NCI-H2171 (cell line): ENCODE measurements at regions not wholly inside any gene's neighbourhood (a gene's known extent, or its start where the extent isn't known, plus 50 kb on each side); places are given as distances from the start of the nearest gene placed in this dataset.
"Not testable (repeated sequence)": the region's sequence is repeated elsewhere in the genome, so short reads cannot be mapped to it uniquely, and the experiment has no call there.

Experiments used
- DNase-seq: peaks from one replicate; lab custom pipeline; 2025; lab: John Stamatoyannopoulos, UW

DNA sequence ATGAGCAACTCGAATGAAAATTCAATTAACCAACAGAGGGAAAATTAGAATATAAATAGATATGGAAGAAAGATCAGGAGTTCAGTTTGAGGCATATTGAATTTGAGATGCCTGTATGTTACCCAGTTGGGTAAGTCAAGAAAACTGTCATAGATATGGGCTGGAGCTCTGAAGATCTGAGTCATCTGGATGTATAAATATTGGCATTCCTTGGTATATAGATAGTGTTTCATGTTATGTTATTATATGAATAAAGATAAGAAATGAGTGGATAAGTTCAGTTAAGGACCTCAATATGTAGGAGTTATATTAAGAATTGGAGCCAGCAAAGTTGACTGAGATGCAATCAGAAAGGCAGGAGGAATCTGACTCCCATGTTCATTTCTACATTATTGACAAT lies 543.6 kb upstream of the SMIM31 start:
- no peak for DNase-seq

DNA sequence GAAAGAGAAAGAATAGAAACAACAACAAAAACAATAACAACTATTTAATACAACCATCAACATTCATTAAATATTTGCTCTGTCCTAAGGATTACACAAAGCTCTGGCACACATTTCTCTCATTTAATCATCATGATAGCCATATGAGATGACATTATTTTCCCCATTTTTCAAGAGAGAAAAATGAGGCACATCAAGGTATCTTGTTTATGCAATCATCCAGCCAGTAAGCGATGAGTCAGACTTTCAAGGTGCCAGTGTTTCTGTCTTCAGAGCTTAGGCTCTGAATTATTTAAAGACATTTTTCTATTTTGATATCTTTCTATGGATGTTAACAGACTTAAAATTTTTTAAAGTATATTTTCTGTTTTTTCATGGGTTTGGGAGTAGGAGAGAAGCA lies 541.8 kb upstream of the SMIM31 start:
- no peak for DNase-seq

DNA sequence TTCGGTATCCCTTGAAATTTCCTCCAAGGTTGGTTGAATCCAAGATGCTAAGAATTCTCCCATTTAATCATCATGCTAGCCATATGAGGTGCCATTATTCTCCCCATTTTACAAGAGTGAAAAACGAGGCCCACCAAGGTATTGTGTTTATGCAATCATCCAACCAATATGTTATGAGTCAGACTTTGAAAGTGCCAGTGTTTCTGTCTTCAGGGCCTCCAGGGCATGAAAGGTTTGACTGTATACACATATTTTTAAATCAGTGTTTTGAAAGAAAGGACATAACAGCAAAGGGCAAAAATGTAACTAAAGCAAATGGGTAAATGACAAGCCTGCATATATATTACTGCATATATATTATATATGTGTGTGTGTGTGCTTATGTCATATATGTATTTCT lies 541.2 kb upstream of the SMIM31 start:
- DNase-seq, result no peak

DNA sequence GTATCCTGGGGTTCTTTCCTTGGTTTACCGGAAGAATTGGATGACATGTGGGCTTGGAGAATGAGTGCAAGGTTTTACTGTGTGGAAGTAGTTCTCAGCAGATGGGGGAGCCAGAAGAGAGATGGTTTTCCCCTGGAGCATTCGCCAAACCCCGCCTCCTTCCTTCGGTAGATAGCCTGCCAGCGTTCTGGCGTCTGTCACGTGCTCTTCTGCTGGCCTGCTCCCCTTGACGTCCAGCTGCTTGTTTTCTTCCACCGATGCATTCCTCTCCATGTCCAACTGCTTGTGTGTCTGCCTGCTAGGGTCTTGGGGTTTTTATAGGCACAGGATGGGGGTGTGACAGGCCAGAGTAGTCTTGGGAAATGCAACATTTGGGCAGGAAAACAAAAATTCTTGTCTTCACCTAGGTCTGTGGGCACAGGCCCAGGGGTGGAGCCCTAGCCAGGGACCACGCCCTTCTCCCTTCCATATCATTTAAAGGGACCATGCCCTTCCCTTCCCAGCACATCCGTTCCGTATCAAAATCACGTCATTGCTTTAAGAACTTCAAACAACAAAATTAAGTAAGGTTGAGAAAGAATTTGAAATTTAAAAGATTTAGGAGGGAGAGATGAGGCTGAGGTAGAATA lies 538.7 kb upstream of the SMIM31 start:
- DNase-seq, result no peak

DNA sequence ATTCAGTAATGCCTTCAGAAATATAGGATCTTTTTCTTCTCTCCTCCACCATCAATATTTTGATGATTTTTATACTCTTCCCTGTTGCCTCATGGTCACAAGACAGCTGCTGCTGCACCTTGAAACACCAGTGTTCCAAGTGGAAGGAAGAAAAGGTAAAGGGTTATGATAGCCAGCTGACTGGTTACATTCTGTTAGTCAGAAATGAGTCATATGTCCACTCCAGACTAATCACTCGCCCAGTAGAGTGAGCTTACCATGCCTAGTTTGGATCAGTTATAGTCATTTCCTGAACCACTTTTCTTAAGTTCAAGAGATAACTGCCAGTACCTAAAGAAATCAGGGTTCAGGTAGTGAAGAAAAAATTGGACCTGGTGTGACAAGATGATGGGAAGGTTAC lies 532.3 kb upstream of the SMIM31 start:
- no peak for DNase-seq

DNA sequence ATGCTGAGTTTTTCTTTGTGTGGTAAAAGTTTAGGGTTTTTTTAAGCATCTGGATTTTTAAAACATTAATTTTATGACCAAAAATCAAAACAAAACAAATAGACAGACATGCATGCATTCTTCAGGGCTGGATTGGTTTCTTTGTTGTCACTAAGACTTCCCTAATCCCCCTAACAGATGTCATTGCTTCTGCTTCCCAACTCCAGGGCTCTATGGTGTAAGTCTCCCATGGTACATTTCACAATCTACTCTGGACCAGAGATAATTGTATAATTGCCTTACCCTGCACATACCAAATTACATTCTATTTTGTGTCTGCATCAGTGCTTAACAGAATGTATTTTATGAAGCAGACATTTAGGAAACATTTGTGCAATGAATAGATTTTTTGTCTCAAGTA lies 529.1 kb upstream of the SMIM31 start:
- DNase-seq, result no peak

DNA sequence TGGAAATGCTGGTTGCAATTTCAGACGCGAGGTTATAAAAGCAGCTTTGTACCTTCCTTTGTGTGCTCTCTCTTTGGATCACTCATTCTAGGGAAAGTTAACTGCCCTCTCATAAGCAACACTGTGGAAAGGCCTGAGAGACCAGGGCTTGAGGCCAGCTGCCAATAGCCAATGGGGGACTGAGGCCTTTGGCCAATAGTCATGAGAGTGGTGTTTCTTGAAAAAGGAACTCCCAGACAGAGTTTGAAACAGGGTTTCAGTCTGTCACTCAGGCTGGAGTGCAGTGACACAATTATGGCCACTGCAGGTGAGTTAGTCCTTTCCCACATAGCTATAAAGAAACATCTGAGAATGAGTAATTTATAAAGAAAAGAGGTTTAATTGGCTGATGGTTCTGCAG lies 524.7 kb upstream of the SMIM31 start:
- no peak for DNase-seq

DNA sequence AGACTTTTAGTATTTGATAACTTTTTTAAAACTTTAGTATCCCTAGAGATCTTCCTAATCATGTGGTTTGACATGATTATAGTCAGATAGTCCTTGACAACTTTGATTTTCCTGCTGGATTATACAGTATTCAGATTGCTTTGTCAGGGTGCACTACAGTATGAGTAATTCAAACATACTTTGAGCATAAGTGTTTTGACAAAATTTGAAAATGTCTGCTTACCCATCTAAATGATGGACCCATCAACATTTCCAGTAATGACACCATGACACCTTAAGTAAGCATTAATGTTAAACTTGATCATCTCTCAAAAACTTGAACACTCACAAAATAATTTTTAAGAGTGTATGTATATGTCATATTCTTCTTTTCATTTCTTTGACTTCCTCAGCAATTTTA lies 514.5 kb upstream of the SMIM31 start:
- DNase-seq, result no peak

DNA sequence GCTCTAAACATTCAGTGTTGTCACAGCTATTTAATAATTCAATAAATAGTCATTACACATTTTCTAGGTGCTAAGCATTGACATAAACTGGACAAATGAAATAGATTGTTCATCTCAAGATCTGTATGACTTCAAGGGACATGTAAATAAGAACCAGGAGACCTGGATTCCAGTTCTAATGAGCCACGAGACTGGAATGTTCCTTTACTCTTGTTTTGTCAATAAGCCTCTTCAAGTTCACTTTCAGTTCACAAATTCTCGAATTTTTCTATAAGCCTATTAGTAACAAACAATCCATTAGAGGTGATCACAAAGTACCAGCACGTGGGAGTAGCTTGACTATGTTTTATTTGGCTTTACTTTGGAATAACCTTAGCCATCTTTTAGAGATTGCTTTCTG lies 514.0 kb upstream of the SMIM31 start:
- no peak for DNase-seq

DNA sequence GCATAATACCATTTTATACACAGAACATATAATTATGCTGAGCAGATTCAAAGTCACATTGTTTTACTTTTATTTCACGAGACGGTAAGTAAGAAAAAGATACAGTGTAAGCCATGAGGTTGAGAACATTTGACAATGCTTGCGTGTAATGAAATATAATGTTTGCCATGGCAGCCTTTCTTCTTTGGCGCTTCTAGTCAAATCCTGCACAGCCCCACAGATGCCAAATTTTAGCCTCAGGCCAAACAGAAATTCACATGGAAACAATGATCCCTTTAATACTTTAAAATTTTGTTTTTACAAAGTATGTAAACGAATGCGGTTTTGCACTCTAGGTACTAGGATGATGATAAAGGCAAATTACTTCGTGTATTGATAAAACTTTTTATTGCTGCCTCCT lies 502.7 kb upstream of the SMIM31 start:
- DNase-seq, result no peak

DNA sequence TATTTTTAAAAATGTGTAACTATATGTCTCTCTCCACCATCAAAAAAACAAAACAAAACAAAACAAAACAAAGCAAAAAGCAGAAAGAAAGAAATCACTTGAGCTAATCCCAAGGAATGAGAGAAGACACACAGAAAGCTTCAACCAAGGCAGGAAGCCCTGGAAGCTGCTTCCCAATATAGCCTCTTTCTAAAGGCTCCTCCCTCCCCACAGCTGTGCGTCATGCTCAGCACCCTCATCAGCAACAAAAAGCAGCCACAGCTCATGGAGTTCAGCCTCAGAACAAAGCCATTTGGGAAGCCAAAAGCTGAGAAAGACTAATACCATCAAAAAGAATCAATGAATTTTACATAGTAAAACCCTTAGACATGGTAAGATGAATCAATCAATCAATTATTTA lies 501.6 kb upstream of the SMIM31 start:
- DNase-seq, result no peak

DNA sequence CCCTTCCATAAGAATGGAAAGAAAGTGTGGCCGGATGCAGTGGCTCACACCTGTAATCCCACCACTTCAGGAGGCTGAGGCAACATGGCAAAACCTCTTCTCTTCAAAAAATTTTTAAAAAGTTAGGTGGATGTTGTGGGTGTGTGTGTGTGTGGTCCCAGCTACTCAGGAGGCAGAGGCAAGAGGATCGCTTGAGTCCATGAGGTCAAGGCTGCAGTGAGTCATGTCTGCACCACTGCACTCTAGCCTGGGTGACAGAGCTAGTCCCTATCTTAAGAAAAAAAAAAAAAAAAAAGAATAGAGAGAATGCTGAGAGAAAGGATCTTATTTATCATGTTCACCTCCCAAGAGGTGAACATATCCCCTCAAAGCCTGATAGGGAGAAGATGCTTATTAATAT lies 492.1 kb upstream of the SMIM31 start:
- no peak for DNase-seq

DNA sequence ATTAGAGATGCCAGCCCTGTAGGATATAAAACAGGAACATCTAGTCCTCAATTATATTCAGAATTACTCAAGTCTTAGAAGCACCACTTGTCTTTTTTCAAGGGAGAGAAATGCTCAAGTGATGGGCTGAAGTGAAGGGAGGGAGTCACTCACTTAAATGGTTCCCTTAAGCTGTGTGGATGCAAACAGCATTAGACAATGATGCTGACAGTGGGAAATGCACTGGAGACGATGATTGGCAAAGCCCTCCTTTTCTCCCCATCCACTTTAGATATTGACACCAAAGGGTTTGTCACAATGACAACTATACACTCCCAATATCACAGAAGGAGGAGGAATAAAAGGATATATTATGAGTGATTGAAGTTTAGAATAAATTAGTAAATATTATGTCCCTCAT lies 491.4 kb upstream of the SMIM31 start:
- DNase-seq, result not testable (repeated sequence)

DNA sequence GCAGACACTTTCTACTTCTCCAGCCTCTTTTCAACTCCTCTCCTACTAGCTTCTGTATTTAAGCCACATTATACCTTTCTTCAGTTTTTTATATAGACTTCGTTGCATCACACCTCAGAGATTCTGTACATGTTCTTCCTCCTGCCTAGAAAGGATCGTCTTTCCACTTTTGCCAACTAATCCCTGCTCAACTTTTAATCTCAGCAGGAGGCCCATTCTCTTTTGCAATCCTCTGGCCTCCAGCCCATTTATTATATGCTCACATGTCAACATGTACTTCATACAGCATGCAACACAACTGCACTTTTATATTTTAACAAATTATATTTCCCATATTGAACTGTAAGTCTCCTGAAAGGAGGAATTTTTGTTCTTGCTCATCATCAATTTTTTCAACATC lies 476.5 kb upstream of the SMIM31 start:
- DNase-seq, result not testable (repeated sequence)

DNA sequence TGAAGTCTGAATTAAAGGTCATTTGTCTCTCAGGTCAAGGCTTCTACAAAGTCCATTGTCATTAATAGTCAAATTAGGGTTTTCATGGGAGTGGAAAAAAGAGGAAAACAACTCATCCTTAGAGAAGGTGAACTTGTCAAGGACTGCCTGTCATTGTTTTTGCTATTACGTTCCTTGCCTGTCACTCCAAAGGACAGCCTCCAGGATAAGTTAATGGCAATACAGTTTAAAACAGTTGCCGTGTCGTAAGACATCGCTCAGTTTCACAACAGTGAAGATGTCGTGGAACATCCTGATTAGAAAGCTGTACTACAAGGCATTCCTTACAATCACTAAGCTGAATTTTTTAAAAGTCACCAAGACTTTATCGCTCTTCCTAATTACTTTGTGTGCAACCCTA lies 466.8 kb upstream of the SMIM31 start:
- DNase-seq, result no peak

DNA sequence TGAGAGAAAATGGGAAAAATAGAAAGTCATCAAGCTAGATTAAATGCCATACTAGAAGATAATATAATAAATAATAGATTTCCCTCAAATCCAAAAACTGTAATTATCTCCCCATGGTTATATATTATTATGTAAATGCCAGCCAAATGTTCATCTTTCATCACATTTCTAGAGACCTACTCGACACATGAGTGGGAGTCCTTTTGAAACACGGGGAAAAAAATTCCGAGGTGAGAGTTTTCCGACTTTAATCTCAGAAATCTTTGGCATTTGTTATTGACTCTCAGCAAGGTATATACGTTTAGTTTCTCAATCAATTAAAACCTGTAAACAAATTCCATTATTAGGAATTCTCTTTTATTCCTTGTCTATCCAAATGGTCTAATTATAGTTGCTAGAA lies 465.4 kb upstream of the SMIM31 start:
- DNase-seq, result no peak

DNA sequence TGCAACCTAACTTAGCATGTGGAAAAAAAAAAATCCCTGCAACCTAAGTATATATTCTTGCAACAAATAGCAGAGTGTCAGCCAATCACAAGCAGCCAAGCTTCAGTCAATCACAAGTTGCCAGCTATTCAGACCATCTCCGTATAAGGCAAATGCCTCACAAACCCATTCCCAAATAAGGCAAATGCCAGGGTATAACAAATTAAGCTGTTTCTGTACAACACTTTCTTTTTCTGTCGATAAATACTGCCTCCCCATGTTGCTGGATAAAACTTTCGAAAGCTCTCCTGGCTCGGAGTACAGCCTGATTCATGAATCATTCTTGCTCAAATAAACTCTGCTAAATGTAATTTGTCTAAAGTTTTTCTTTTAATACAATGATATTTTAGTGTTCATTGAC lies 460.7 kb upstream of the SMIM31 start:
- DNase-seq, result no peak

DNA sequence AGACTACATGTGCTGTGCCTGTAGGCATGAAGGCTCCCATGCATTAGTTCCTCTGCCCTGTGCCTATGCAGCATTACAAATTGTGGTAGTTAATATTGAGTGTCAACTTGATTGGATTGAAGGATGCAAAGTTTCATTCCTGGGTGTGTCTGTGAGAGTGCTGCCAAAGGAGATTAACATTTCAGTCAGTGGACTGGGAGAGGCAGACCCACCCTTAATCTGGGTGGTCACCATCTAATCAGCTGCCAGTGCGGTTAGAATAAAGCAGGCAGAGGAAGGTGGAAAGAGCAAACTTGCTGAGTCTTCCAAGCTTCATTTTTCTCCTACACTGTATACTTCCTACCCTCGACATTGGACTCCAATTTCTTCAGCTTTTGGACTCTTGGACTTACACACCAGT lies 460.2 kb upstream of the SMIM31 start:
- no peak for DNase-seq

DNA sequence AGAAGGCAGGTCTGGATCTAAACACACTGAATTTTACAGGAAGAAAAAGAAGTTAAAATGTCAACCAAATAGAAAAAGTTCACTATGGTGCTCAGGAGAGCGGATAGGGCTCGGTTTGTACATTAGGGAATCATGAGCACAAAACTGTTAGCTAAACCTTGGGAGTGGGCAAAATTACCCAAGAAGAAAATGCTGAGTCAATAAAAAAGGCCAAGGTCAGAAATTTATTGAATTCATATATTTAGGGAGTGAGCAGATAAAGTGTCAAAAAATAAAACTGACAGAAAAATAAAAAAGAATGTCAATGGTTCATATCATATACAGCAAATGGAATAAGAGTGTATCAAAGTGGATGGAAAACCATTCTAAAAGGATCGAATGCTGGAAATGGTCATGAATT lies 452.5 kb upstream of the SMIM31 start:
- DNase-seq, result no peak

DNA sequence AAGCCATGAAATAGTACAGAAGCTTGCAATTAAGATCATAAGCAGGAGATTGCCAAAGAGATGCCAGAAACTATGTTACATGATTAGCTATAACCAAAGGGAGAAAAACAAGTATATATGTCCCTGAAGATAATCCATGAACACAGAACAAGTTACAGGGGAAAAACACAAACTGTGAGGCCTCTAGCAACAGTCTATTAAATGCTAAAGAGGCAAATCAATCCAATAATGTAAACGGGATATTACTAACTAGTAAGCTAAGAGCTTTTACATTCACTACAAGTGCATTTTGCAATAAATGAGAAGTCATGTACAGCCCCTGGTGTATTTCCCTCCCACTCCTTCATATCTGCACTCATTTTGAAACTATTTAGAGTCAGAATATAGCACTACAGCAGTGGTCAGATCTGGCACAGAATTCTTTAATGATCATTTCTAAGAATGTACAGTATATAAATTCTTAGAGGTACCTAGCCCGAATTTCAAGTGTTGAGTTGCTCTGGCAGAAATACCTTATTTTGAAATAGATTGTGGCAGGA lies 449.8 kb upstream of the SMIM31 start:
- no peak for DNase-seq

DNA sequence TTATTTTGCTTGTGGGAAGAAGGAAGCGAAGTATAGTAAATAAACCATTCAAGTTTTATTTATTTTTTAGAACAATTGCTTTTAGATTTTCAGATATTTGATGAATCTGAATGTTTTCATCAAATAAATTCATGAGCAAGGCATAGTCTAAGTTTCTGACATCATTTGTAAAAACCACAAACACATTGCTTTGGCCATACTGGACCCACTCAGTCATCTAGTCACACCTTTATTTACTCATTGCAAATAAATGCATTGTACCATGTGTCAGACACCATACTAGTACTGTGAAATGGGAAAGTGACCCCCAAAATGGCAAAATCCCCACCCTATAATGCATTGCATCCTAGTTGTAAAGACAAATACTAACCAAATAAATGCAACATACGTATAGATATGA lies 449.1 kb upstream of the SMIM31 start:
- DNase-seq, result no peak

DNA sequence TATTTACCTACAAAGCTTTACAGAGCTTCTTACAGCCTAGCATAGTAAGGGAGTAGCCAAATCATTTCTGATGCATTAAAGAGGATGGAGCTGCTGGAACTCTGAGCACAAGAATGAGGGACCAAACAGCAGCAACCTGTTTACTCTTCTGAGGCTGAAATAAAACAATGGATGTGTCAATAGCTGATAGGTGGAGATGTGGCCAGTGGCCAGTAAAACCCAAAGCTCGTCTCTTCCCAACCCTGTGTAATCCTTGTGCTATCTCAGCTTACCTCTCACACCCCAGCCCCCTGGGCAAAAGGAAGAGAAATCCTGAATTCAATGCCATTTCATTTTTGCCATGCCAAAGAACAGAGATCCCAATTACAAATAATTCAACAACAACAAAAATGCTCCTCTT lies 446.7 kb upstream of the SMIM31 start:
- DNase-seq, result no peak

DNA sequence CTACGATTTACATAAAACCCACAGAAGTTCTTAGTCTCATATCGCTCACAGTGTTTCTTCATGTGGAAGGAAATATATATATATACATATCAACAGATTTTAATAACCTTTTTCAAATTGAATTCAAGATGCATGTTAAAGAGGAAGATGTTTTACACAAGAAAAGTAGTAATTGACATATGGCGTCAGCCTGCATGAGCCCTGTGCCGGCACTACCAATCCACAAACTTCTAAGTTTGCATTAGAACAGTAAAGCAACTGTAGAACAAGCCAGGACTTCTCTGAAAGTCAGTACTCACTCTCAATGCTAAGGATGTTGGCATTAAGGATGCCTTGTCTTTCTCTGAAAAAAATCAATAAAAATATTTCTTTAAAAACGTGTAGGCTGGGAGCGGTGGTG lies 441.3 kb upstream of the SMIM31 start:
- no peak for DNase-seq

DNA sequence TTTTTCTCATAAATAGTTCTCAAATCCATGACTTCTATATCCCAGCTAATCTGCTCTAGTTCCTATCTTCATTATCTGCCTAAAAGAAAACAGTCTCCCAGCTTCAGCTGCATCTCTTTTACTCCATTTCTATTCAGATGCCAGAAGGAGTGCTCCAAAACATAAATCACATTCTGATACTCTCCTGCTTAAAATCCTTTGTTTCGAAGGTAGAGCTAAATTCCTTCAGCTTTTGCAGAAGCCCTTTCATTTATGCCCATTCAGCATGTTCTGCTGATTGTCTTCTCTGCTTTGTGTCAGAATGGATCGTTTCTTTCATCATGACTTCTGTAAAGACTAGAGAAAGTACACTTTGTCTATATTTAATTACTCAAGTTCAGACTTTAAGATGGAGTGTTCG lies 440.1 kb upstream of the SMIM31 start:
- no peak for DNase-seq

DNA sequence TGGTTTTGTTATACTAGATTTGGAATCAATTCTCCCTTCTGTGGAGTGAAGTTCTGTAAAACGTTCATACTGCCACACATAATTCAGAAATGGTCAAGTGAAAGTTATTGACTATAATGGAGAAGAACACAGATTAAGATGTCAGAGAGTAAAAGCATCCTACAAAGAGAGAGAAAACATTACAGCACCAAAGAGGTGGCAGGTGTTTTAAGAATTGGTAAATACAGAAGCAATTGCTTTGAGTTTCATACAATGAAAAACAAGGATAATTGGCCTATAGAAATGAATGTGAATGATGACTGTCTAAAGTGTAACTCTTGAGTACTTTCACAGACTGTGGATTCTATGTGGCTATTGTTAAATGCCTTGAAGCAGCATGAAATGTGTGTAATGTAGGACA lies 435.6 kb upstream of the SMIM31 start:
- DNase-seq, result no peak
